GM06990 (cell line): ENCODE measurements at regions not wholly inside any gene's neighbourhood (a gene's known extent, or its start where the extent isn't known, plus 50 kb on each side); places are given as distances from the start of the nearest gene placed in this dataset.

Source experiments
- DNase-seq: peaks from one replicate; pipeline ENCODE4 v3.0.0-alpha.2; 2011; ENCODE audit not compliant: insufficient read length; ENCODE audit errors: extremely low read depth
- H3K27me3 ChIP-seq: replicated peaks from 2 replicates; pipeline ENCODE4 v1.6.0; 2011; ENCODE audit warnings: low read length; ENCODE audit not compliant: control insufficient read depth, insufficient read depth
- H3K36me3 ChIP-seq: 2 replicates; pipeline ENCODE4 v1.5.1; 2011; ENCODE audit warnings: low read length; ENCODE audit not compliant: control insufficient read depth, insufficient read depth
- H3K4me3 ChIP-seq: replicated peaks from 2 replicates; pipeline ENCODE4 v1.5.1; 2011; ENCODE audit warnings: low read depth, mild to moderate bottlenecking, control low read depth, low read length
- CTCF ChIP-seq: IDR thresholded peaks from 2 replicates; pipeline ENCODE4 v1.5.1; 2011; ENCODE audit warnings: low read length, control low read depth, mild to moderate bottlenecking, inconsistent platforms; ENCODE audit not compliant: insufficient read depth, poor library complexity, severe bottlenecking

- DNase-seq = no peak
- Histone ChIP-seq H3K4me3 (no peak overlapping the region), H3K36me3 (no peaks in the 10 kb centered on the region), H3K27me3 (no peaks in the 10 kb centered on the region)
- TF ChIP-seq CTCF = no peak
Measured at GRCh38 chr2:145041706-145042105, 521.8 kb upstream of the ZEB2 start.

- H3K4me3 ChIP-seq = no peak overlapping the region
- TF ChIP-seq CTCF = no peak
- no peaks in the 10 kb centered on the region for H3K36me3 ChIP-seq
- no peak for DNase-seq
- no peaks in the 10 kb centered on the region for H3K27me3 ChIP-seq
Measured at GRCh38 chr2:145040433-145040832, 520.5 kb upstream of the ZEB2 start.

GRCh38 chr2:145038041-145038525 lies 518.2 kb upstream of the ZEB2 start:
- no peak for DNase-seq
- no peak overlapping the region for H3K4me3 ChIP-seq
- no peaks in the 10 kb centered on the region for H3K27me3 ChIP-seq
- no peak for TF ChIP-seq CTCF
- no peaks in the 10 kb centered on the region for H3K36me3 ChIP-seq

- Histone ChIP-seq H3K27me3 (no peaks in the 10 kb centered on the region), H3K36me3 (no peaks in the 10 kb centered on the region), H3K4me3 (no peak overlapping the region)
- TF ChIP-seq CTCF = no peak
- no peak for DNase-seq
Measured at GRCh38 chr2:145036421-145037011, 516.6 kb upstream of the ZEB2 start.

- no peak overlapping the region for H3K4me3 ChIP-seq
- DNase-seq = no peak
- no peak for TF ChIP-seq CTCF
- H3K36me3 ChIP-seq = no peaks in the 10 kb centered on the region
- no peaks in the 10 kb centered on the region for H3K27me3 ChIP-seq
Measured at GRCh38 chr2:145034511-145034910, 514.6 kb upstream of the ZEB2 start.

GRCh38 chr2:145033438-145033837 lies 513.5 kb upstream of the ZEB2 start:
- no peak for TF ChIP-seq CTCF

More at GRCh38 chr2:145033438-145033837, 513.5 kb upstream of the ZEB2 start:
- Histone ChIP-seq H3K4me3 (no peak overlapping the region), H3K36me3 (no peaks in the 10 kb centered on the region), H3K27me3 (no peaks in the 10 kb centered on the region)
- no peak for DNase-seq
